H1 (cell line): ENCODE measurements at regions not wholly inside any gene's neighbourhood (a gene's known extent, or its start where the extent isn't known, plus 50 kb on each side); places are given as distances from the start of the nearest gene placed in this dataset.

Experiments used
- TF ChIP-seq, protein P1 (sequence below): fragments of 300-600 bp; sonication (generic); IDR thresholded peaks from 2 replicates; pipeline ENCODE4 v1.7.1; 2012; ENCODE audit warnings: low read length, moderate library complexity, mild to moderate bottlenecking, inconsistent platforms; ENCODE audit not compliant: insufficient replicate concordance

DNA sequence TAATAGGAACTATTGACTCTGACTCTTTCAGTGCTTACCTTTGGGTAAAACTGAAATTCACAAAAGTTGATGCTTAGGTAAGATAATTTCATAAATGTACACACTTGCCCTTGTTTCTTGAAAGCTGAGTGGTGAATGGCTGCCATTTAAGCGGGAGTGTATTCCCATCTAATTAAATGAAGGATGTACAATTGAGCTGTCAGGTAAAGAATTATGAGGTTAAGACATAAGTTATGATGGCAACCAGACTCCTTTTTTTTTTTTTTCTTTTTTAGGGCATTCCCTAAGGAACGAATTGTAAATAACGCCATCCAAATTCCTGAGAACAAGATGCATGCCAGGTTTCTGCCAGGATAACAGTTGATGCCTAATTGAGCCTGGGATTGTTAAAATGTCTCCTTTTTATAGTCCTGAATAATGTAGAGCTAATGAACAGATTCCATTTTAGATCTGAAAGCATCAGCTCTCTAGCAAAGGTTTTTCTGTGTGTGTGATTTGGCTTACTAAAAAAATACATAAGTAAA is 199.7 kb downstream of the ISL1 start (continued):
- TF ChIP-seq, protein P1, sequence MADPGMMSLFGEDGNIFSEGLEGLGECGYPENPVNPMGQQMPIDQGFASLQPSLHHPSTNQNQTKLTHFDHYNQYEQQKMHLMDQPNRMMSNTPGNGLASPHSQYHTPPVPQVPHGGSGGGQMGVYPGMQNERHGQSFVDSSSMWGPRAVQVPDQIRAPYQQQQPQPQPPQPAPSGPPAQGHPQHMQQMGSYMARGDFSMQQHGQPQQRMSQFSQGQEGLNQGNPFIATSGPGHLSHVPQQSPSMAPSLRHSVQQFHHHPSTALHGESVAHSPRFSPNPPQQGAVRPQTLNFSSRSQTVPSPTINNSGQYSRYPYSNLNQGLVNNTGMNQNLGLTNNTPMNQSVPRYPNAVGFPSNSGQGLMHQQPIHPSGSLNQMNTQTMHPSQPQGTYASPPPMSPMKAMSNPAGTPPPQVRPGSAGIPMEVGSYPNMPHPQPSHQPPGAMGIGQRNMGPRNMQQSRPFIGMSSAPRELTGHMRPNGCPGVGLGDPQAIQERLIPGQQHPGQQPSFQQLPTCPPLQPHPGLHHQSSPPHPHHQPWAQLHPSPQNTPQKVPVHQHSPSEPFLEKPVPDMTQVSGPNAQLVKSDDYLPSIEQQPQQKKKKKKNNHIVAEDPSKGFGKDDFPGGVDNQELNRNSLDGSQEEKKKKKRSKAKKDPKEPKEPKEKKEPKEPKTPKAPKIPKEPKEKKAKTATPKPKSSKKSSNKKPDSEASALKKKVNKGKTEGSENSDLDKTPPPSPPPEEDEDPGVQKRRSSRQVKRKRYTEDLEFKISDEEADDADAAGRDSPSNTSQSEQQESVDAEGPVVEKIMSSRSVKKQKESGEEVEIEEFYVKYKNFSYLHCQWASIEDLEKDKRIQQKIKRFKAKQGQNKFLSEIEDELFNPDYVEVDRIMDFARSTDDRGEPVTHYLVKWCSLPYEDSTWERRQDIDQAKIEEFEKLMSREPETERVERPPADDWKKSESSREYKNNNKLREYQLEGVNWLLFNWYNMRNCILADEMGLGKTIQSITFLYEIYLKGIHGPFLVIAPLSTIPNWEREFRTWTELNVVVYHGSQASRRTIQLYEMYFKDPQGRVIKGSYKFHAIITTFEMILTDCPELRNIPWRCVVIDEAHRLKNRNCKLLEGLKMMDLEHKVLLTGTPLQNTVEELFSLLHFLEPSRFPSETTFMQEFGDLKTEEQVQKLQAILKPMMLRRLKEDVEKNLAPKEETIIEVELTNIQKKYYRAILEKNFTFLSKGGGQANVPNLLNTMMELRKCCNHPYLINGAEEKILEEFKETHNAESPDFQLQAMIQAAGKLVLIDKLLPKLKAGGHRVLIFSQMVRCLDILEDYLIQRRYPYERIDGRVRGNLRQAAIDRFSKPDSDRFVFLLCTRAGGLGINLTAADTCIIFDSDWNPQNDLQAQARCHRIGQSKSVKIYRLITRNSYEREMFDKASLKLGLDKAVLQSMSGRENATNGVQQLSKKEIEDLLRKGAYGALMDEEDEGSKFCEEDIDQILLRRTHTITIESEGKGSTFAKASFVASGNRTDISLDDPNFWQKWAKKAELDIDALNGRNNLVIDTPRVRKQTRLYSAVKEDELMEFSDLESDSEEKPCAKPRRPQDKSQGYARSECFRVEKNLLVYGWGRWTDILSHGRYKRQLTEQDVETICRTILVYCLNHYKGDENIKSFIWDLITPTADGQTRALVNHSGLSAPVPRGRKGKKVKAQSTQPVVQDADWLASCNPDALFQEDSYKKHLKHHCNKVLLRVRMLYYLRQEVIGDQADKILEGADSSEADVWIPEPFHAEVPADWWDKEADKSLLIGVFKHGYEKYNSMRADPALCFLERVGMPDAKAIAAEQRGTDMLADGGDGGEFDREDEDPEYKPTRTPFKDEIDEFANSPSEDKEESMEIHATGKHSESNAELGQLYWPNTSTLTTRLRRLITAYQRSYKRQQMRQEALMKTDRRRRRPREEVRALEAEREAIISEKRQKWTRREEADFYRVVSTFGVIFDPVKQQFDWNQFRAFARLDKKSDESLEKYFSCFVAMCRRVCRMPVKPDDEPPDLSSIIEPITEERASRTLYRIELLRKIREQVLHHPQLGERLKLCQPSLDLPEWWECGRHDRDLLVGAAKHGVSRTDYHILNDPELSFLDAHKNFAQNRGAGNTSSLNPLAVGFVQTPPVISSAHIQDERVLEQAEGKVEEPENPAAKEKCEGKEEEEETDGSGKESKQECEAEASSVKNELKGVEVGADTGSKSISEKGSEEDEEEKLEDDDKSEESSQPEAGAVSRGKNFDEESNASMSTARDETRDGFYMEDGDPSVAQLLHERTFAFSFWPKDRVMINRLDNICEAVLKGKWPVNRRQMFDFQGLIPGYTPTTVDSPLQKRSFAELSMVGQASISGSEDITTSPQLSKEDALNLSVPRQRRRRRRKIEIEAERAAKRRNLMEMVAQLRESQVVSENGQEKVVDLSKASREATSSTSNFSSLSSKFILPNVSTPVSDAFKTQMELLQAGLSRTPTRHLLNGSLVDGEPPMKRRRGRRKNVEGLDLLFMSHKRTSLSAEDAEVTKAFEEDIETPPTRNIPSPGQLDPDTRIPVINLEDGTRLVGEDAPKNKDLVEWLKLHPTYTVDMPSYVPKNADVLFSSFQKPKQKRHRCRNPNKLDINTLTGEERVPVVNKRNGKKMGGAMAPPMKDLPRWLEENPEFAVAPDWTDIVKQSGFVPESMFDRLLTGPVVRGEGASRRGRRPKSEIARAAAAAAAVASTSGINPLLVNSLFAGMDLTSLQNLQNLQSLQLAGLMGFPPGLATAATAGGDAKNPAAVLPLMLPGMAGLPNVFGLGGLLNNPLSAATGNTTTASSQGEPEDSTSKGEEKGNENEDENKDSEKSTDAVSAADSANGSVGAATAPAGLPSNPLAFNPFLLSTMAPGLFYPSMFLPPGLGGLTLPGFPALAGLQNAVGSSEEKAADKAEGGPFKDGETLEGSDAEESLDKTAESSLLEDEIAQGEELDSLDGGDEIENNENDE: no peak
- TF ChIP-seq, all 59 proteins: peak for 0
